GM12878 (cell line): ENCODE measurements at regions not wholly inside any gene's neighbourhood (a gene's known extent, or its start where the extent isn't known, plus 50 kb on each side); places are given as distances from the start of the nearest gene placed in this dataset.

Source experiments
- EGR1 ChIP-seq, 2 experiments: IDR thresholded peaks; 1 replicate in 1 of 2; 2 replicates in 1 of 2; pipeline ENCODE4 v1.6.1; 2011 to 2012; ENCODE audit warnings: low read depth in 2 of 2, low read length in 2 of 2, borderline replicate concordance in 1 of 2, mild to moderate bottlenecking in 1 of 2, moderate library complexity in 1 of 2
- TF ChIP-seq, protein P1 (sequence below), 3 experiments: IDR thresholded peaks in 2 of 3; conservative IDR thresholded peaks in 1 of 3; 2 replicates each; pipeline ENCODE4 v1.5.1; 2011; ENCODE audit warnings: low read depth in 3 of 3, low read length in 3 of 3, mild to moderate bottlenecking in 3 of 3, control low read depth in 2 of 3, moderate library complexity in 2 of 3, inconsistent platforms in 1 of 3, mixed read lengths in 1 of 3; ENCODE audit not compliant: control insufficient read depth in 2 of 3, insufficient read depth in 1 of 3; ENCODE audit errors: extremely low read depth in 1 of 3

DNA sequence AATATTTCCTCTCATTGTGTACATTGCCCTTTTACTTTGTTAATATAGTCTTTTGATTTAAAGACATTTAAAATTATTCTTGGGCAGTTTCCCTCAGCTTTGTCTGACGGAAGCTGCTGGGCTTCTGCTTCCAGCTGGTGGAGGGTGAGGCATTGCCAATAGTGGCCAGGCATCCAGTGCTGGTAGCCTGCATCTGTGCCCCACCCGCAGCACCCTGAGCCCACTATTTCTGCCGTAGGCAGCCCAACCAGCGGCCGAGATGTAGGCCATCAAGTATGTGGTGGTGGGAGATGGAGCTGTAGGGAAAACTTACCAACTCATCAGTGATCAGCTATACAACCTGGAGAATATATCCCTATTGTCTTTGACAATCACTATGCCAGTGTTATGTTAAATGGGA lies 226.0 kb upstream of the SYNCRIP start:
- TF ChIP-seq EGR1 (IDR thresholded peaks at IDR 0.05; ENCODE audit: borderline replicate concordance in 1 of 2, low read depth in 2 of 2, low read length in 2 of 2) = no peak
- TF ChIP-seq, protein P1, sequence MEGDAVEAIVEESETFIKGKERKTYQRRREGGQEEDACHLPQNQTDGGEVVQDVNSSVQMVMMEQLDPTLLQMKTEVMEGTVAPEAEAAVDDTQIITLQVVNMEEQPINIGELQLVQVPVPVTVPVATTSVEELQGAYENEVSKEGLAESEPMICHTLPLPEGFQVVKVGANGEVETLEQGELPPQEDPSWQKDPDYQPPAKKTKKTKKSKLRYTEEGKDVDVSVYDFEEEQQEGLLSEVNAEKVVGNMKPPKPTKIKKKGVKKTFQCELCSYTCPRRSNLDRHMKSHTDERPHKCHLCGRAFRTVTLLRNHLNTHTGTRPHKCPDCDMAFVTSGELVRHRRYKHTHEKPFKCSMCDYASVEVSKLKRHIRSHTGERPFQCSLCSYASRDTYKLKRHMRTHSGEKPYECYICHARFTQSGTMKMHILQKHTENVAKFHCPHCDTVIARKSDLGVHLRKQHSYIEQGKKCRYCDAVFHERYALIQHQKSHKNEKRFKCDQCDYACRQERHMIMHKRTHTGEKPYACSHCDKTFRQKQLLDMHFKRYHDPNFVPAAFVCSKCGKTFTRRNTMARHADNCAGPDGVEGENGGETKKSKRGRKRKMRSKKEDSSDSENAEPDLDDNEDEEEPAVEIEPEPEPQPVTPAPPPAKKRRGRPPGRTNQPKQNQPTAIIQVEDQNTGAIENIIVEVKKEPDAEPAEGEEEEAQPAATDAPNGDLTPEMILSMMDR (IDR thresholded peaks at IDR 0.05 in 2 of 3, conservative IDR thresholded peaks at IDR 0.05 in 1 of 3; ENCODE audit: control insufficient read depth in 2 of 3, extremely low read depth in 1 of 3, insufficient read depth in 1 of 3, low read depth in 3 of 3, low read length in 3 of 3) = no peak
